ENCODE measurements at regions not wholly inside any gene's neighbourhood (a gene's known extent, or its start where the extent isn't known, plus 50 kb on each side); places are given as distances from the start of the nearest gene placed in this dataset.
A peak's percentile ranks its signal among the peaks of the same experiment; 100 is the strongest.
"Not testable (repeated sequence)": the region's sequence is repeated elsewhere in the genome, so short reads cannot be mapped to it uniquely, and the experiment has no call there.

DNA sequence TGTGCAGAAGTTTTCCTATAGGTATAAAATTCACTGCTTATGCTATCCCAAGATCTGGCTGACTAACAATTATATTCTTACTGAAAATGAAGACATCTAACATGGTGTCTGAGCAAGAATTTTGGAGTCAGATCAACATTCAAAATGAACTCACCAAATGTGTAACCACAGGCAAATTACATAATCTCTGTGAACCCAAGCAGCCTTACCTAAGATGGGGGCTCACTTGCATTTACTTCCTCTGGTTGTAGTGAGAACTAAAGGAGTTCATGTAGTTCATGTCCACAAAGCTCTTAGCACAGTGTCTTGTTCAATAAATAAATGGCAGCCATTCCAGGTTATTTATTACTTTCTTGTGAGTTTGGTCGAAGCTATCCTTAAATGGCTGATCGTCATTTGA lies 163.9 kb upstream of the LCORL start:
- DNase-seq = no peak

DNA sequence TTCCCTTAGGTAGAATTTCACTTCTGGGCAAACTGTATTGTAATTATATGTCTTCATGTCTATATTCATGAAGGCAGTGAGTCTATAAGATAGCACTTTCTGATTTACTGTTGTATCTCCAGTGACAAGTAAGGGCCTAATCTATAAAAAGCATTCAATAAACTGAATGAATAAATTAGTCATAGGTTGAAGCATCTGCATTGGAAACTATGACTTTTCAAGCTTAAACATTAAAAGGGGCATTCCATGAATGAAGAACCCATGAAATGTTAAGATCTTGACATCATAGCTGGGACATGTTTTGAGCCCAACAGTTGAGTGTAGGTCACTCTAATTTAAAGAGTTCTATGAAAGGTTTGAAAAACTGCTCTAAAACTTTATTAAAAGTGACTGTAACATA lies 159.3 kb upstream of the LCORL start:
- no peak for DNase-seq

DNA sequence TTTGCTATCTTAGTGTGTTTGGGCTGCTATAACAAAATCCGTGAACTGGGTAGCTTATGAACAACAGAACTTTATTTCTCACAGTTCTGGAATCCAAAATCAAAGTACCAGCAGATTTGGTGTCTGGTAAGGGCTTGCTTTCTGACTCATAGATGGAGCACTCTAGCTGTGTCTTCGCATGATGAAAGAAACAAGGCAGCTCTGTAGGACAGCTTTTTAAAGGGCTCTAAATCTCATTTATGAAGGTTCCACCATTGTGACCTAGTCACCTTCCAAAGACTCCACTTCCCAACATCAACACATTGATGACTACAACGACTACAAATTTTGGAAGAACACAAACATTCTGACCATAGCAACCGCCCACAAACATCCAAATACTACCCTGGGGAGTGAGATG lies 158.6 kb upstream of the LCORL start:
- DNase-seq = no peak

DNA sequence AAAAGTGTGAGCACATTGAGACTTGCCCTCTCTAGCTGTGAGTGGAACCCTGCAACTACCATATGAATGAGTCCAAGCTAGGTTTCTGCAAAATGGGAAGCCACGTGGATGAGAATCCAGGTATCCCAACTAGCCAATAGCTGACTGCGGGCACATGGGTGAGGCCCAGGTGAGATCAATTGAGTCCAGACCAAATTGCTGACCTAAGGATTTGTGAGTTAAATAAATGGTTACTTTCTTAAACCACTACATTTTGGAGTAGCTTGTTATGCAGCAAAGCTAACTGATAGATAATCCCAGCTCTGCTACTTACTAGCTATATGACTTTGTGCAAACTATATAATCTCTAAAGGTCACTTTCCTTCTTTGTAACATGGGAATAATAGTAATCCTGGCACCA lies 150.3 kb upstream of the LCORL start:
- no peak for DNase-seq

DNA sequence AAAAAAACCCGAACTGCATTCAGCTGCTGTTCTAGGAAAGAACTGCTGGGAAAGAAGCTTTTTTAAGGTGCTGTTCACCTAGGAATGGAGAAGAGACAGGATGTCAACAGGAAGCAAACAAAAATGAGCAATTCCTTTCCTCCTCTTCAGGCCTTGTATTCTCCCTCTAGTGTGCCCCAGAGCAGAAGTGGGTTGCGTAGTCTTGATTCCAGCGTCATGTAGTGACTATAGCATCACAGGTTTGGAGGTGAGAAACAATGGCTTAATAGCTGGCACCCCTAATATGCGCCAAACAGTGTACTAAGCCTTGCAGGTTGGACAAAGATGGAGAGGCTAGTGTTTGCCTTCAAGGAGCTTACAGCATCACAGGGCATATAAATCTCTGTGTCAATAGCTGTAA lies 146.3 kb upstream of the LCORL start:
- no peak for DNase-seq

DNA sequence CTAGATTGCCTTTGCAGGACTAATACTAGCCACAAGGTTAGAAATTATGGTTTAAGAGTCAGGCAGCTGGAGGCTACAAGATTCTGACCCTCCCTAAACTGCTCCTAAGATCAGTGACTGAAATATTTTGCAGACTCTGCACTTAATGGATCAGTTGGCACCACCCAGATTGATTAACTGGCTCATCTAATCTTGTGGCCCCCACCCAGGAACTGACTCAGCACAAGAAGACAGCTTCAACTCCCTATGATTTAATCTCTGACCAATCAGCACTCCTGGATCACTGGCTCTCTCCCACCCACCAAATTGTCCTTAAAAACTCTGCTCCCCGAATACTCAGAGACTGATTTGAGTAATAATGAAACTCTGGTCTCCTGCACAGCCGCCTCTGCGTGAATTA lies 145.4 kb upstream of the LCORL start:
- no peak for DNase-seq

DNA sequence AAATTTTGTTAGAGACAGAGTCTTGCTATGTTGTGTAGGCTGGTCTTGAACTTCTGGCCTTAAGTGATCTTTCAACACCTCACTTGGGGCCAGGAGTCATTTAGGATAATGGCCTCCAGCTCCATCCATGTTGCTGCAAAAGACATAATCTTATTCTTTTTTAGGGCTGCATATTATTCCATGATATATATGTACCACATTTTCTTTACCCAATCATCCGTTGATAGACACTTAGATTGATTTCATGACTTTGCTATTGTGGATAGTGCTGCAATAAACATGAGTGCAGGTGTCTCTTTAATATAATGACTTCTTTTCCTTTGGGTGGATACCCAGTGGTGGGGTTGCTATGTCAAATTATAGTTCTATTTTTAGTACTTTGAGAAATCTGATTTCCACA lies 140.9 kb upstream of the LCORL start:
- no peak for DNase-seq

DNA sequence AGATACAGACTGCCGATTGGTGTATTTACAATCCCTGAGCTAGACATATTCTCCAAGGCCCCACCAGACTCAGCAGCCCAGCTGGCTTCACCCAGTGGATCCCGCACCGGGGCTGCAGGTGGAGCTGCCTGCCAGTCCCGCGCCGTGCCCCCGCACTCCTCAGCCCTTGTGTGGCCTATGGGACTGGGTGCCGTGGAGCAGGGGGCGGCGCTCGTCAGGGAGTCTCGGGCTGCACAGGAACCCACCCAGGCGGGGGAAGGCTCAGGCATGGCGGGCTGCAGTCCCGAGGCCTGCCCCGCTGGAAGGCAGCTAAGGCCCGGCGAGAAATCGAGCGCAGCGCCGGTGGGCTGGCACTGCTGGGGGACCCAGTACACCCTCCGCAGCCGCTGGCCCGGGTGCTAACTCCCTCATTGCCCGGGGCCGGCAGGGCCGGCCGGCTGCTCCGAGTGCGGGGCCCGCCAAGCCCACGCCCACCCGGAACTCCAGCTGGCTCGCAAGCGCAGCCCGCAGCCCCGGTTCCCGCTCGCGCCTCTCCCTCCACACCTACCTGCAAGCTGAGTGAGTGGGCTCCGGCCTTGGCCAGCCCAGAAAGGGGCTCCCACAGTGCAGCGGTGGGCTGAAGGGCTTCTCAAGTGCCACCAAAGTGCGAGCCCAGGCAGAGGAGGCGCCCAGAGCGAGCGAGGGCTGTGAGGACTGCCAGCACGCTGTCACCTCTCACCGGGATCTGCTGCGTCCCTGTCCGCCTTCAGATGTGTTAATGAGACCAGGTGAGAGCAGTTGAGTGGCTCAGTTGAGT lies 137.8 kb upstream of the LCORL start:
- not testable (repeated sequence) for DNase-seq

DNA sequence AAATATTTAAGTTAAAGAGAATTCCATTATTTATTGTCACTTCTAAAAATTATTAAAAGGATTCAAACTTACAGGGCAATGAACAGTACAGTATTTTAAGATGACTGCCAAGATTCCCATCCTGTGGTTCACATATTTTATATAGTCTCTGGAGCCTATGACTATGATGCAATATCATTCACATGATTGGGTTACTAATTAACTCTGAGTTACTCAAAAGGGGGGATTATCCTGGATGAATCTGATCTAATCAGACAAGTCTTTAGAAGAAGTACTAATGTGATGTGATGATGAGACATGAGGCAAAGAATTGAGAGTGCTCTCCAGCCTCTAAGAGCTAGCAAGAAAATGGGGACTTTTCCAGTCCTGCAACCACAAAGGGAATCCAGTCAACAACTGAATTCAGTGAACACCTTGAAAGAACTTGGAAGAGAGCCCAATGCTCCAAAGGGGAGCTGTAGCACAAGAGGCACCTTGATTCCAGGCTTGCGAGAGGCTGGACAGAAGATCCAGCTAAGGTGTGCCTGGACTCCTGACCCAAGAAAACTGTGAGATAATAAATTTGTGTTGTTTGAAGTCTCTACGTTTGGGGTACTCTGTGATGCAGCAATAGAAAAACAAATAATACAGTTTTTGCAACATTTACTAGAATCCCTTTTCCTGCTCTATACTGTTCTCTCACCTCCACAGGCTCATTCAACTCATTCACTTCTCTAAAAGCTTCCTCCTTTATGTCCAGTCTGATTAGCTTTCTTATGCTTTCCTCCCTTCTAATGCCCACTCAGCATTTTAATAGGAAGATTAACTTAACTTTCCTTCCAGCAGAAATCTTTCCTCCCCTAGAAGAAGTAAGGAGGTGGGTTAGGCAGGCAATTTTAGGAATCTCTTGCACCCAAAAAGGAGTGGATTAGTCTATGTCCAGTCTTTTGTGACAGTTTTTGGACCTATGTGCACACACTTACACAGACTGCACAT lies 133.8 kb upstream of the LCORL start:
- no peak for DNase-seq

DNA sequence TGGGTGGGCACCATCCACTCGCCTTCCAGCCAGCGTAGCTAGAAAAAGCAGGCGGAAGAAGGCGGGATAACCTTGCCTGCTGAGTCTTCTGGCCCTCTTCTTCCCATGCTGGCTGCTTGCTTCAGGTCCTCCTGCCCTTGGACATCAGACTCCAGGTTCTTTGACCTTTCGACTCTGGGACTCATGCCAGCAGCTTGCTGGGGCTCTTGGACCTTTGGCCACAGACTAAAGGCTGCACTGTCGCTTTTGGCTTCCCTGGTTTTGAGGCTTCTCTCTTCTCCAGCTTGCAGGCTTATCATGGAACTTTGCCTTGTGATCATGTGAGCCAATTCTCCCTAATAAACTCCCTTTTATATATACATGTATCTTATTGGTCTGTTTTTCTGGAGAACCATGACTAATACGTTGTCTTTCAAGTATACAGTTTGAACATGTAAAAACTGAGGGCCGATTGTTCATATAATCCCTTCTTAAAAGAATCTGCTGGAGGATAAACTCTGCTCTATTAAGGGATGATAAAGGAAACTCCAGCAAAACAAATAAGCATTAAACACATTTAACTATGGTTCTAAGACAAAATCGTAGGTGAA lies 116.6 kb upstream of the LCORL start:
- no peak for DNase-seq

DNA sequence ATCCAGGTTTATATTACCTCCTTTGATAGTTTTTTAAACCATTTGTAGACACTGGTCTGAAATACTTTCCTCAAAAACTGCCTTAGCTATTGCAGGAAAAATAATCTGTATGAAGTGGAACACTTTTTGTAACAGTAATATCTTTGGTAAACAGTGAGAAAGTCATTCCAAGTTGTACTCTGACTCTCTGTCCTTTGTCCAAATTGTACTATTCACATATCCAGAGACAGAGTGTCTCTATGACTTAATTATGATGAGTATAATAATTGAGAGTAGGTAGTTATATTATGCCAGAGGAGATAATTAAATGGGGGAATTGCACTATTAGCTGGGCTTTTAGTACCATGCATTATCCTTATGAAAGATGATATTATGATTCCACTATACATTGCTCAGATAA lies 112.6 kb upstream of the LCORL start:
- no peak for DNase-seq

DNA sequence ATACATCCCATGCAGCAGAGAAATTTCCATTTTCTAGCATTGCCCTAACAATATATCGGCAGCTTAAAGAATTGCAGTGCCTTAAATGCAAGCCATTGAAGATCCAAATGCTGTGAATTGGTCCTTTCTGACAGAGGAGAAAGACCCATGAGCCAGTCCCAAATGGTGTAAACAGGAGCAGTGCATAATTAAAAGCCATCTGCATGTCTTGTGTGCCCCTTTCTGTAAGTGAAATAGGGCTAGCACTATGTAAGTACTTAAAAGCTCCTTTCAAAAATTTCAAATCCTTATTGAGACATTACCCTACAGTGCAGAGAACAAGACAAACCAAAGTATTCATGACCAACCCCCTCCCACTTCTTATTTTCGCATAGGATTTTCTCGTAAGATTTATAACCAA lies 108.7 kb upstream of the LCORL start:
- no peak for DNase-seq

DNA sequence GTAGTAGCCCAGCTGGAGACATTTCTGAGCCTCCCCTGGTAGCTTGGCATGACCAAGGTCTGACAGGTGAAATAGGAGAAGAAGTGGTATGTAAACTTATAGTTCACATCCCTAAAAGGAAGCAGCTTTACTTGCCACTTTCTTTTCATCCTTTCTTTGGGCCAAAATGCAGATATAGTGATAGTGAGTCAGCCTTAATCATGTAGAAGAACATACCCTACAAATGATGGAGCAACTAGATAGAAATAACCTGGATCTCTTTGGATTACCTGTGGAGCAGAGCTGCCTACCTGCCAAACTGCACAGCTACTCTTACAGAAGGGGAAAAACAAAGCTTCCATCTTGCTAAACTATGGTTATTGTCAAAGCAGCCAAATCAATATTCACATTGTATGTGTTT lies 106.7 kb upstream of the LCORL start:
- DNase-seq = no peak

DNA sequence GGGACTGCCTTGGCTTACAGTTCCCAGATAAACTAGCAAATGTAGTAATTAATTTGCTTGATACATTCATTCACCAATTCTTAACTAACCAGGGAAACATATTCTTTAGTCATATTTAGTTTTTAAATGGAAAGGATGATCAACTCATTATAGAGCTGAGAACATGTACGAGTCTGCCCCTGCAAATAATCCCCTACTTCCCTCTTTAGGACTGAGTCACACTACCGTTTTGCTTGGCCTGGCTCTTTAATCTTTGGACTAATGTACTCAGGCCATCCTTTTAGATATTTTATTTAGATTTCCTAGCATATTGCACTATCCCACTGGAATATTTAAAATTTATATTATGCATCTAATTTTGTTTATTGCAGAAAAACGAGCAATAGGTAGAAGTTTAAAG lies 105.5 kb upstream of the LCORL start:
- DNase-seq = no peak

DNA sequence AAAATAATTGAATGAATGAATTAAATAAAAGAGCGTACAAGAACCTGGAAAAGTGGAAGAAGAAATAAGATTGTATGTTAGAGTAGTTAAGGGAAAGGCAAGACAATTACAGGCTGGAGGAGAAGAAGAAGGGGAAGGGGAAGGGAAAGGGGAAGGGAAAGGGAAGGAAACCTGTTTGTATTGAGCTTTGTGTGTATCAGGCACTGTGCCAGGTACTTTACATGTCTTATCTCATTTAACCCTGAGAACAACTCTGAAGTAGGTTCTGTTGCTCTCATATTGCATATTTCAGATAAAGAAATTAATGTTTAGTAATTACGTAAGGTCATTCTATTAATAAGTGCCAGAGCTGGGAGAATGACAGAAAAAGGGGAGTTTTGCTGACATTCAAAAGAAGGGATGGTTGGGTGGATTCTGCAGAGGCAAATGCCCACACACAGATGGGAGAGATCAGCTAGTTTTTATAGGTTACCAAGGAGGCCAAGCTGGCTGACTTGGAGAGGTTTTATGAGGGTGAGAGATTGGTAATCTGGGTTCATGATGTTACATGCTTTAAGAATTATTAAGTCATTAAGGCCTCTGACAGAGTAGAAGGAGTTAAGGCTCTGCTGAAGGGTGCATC lies 92.3 kb upstream of the LCORL start:
- peak in 1 of 2 donors; percentile 11 for DNase-seq

DNA sequence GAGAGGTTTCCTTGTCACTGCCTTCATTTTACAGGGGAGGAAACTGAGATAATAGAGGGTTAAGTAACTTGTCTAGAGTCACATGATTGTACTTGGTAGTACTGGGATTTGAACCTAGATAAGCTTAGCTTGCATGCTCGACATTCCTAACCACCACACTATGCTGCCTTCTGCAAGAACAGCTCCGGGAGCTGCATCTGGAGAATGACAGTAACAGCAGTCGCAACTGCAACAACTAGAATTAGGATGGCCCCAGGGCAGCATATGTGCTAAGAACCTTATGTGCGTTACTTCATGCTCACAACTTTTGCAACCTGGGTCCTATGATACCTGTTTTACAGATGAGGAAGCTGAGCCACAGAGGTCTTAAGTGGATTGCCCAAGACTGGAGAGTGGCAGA lies 89.5 kb upstream of the LCORL start:
- DNase-seq = no peak

DNA sequence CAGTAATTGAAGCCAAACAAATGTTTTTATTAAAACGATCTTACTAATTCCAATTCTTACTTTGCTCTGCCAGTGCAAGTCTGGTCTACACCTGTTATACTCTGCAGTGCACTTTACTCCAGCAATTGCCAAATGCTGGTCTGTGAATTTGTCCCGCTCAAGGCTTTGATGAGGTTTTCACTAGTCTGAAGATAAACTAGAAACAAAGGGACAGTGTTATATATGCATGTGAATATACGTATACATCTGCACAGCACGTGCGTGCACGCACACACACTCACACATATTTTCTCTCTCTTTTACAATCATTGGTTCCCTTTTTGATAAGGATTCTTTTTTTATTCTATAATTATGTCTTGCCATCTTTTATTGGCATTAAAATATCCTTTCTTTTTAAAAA lies 88.5 kb upstream of the LCORL start:
- no peak for DNase-seq

DNA sequence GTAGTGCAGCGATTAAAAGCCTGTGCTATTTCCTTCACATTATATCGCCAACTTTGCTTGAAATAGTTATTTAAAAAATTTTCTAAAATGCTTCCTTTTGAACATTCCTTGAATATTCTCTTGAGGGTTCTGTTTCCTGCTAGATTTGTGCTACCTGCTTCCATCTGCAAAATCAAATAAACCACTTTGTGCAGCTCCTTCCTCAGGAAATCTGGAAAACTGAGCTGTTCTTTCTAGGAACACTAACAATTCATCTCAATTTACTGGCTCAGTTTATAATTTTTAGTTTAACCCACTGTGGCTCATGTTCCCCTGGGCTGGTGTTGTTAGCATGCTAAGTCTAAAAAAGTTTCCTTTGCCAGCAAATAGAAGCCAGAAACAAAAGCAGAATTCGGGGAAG lies 88.1 kb upstream of the LCORL start:
- no peak for DNase-seq

DNA sequence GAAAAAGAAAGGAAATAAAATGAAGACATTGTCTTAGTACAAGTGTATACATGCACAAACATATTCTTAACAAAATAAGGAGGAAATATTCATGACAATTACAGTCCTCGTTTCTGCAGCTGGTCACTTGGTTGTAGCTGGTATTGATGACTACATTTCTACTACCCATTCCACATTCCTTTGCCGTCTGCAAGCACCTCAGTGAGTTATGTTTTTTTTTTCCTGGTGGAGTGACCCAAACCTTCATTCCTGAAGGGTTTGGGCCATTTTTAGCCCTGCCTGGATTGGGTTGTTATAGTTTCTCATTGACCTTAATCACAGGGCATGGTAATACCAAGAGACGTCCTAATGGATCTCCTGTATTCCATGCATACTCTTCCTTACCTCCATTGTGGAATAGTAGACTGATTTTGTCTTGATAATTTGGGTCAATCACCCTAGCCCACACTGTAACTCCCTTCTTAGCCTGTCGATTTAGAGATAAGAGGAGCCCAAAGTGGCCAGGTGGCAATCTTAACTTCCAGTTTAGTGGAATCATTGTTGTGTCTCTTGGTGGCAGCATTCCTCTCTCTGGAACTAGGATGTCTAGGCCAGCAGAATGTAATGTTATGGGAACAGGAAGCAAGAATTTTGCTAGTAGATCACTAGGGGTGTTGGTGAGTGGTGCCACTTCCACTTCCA lies 86.4 kb upstream of the LCORL start:
- DNase-seq = not testable (repeated sequence)

DNA sequence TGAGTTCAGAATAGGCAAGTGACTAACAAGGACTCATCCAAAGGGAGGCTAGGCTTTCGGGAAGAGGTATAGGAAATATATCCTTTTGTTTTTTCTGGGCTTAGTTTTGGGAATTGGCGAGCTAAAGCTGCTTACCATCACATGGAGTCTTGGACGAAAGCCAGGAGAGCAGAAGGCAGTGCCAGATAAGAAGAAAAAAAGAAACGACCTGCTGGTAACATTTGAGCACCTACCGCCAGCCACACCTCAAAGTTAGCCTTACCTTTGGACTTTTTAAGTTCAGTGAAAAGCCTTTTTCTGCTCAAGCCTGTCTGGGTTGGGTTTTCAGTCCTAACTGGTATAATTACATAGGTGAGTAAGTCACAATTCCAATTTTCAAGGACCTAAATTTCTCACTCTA lies 85.1 kb upstream of the LCORL start:
- DNase-seq = no peak

Data from right lung (tissue), 2 donors.